ENCODE measurements at regions not wholly inside any gene's neighbourhood (a gene's known extent, or its start where the extent isn't known, plus 50 kb on each side); places are given as distances from the start of the nearest gene placed in this dataset.

- Histone ChIP-seq H3K27ac (ENCODE audit: low read depth, low read length) (no peak overlapping the region), H3K9ac (ENCODE audit: low read depth in 1 of 3, low read length in 3 of 3) (no peak overlapping the region), H3K4me3 (ENCODE audit: low read length in 3 of 3) (no peak overlapping the region), H3K27me3 (ENCODE audit: control insufficient read depth in 3 of 3, insufficient read depth in 3 of 3, low read length in 3 of 3) (peaks cover 0 to 2% (median 0%) of the 10 kb centered on the region in 3 donors), H3K9me3 (ENCODE audit: control insufficient read depth in 3 of 3, low read length in 3 of 3) (no peaks in the 10 kb centered on the region), H3K4me1 (ENCODE audit: control insufficient read depth in 3 of 3, insufficient read depth in 3 of 3, low read length in 3 of 3) (no peaks in the 10 kb centered on the region), H3K36me3 (ENCODE audit: control insufficient read depth in 3 of 3, insufficient read depth in 3 of 3, low read length in 3 of 3) (no peaks in the 10 kb centered on the region)
These were observed 114.5 kb downstream of the NUF2 start for GRCh38 chr1:163436140-163436812.

GRCh38 chr1:163439471-163439870, 117.7 kb downstream of the NUF2 start:
- H3K4me3 ChIP-seq (ENCODE audit: low read length in 3 of 3): no peak overlapping the region

GRCh38 chr1:163440090-163440489, 118.3 kb downstream of the NUF2 start:
- H3K9ac ChIP-seq (ENCODE audit: low read depth in 1 of 3, low read length in 3 of 3): no peak overlapping the region
- no peaks in the 10 kb centered on the region for H3K9me3 ChIP-seq (ENCODE audit: control insufficient read depth in 3 of 3, low read length in 3 of 3)
- no peak overlapping the region for H3K27ac ChIP-seq (ENCODE audit: low read depth, low read length)
- no peak overlapping the region for H3K4me3 ChIP-seq (ENCODE audit: low read length in 3 of 3)
- no peaks in the 10 kb centered on the region for H3K4me1 ChIP-seq (ENCODE audit: control insufficient read depth in 3 of 3, insufficient read depth in 3 of 3, low read length in 3 of 3)
- H3K27me3 ChIP-seq (ENCODE audit: control insufficient read depth in 3 of 3, insufficient read depth in 3 of 3, low read length in 3 of 3): peaks cover 0 to 2% (median 0%) of the 10 kb centered on the region in 3 donors
- H3K36me3 ChIP-seq (ENCODE audit: control insufficient read depth in 3 of 3, insufficient read depth in 3 of 3, low read length in 3 of 3): no peaks in the 10 kb centered on the region

More at GRCh38 chr1:163439471-163439870, 117.7 kb downstream of the NUF2 start:
- Histone ChIP-seq H3K4me1 (ENCODE audit: control insufficient read depth in 3 of 3, insufficient read depth in 3 of 3, low read length in 3 of 3) (no peaks in the 10 kb centered on the region), H3K9me3 (ENCODE audit: control insufficient read depth in 3 of 3, low read length in 3 of 3) (no peaks in the 10 kb centered on the region), H3K27ac (ENCODE audit: low read depth, low read length) (no peak overlapping the region), H3K27me3 (ENCODE audit: control insufficient read depth in 3 of 3, insufficient read depth in 3 of 3, low read length in 3 of 3) (peaks cover 0 to 2% (median 0%) of the 10 kb centered on the region in 3 donors), H3K36me3 (ENCODE audit: control insufficient read depth in 3 of 3, insufficient read depth in 3 of 3, low read length in 3 of 3) (no peaks in the 10 kb centered on the region), H3K9ac (ENCODE audit: low read depth in 1 of 3, low read length in 3 of 3) (no peak overlapping the region)

GRCh38 chr1:163442231-163442879, 120.6 kb downstream of the NUF2 start:
- Histone ChIP-seq H3K27me3 (ENCODE audit: control insufficient read depth in 3 of 3, insufficient read depth in 3 of 3, low read length in 3 of 3) (peaks cover 0 to 2% (median 0%) of the 10 kb centered on the region in 3 donors), H3K9ac (ENCODE audit: low read depth in 1 of 3, low read length in 3 of 3) (no peak overlapping the region), H3K36me3 (ENCODE audit: control insufficient read depth in 3 of 3, insufficient read depth in 3 of 3, low read length in 3 of 3) (no peaks in the 10 kb centered on the region), H3K9me3 (ENCODE audit: control insufficient read depth in 3 of 3, low read length in 3 of 3) (no peaks in the 10 kb centered on the region), H3K4me3 (ENCODE audit: low read length in 3 of 3) (no peak overlapping the region), H3K4me1 (ENCODE audit: control insufficient read depth in 3 of 3, insufficient read depth in 3 of 3, low read length in 3 of 3) (no peaks in the 10 kb centered on the region), H3K27ac (ENCODE audit: low read depth, low read length) (no peak overlapping the region)

GRCh38 chr1:163442895-163443294, 121.1 kb downstream of the NUF2 start:
- Histone ChIP-seq H3K9ac (ENCODE audit: low read depth in 1 of 3, low read length in 3 of 3) (no peak overlapping the region), H3K9me3 (ENCODE audit: control insufficient read depth in 3 of 3, low read length in 3 of 3) (no peaks in the 10 kb centered on the region), H3K36me3 (ENCODE audit: control insufficient read depth in 3 of 3, insufficient read depth in 3 of 3, low read length in 3 of 3) (no peaks in the 10 kb centered on the region), H3K4me3 (ENCODE audit: low read length in 3 of 3) (no peak overlapping the region), H3K27me3 (ENCODE audit: control insufficient read depth in 3 of 3, insufficient read depth in 3 of 3, low read length in 3 of 3) (peaks cover 0 to 2% (median 0%) of the 10 kb centered on the region in 3 donors), H3K4me1 (ENCODE audit: control insufficient read depth in 3 of 3, insufficient read depth in 3 of 3, low read length in 3 of 3) (no peaks in the 10 kb centered on the region), H3K27ac (ENCODE audit: low read depth, low read length) (no peak overlapping the region)

- Histone ChIP-seq H3K9me3 (ENCODE audit: control insufficient read depth in 3 of 3, low read length in 3 of 3) (no peaks in the 10 kb centered on the region), H3K36me3 (ENCODE audit: control insufficient read depth in 3 of 3, insufficient read depth in 3 of 3, low read length in 3 of 3) (no peaks in the 10 kb centered on the region), H3K27ac (ENCODE audit: low read depth, low read length) (no peak overlapping the region), H3K27me3 (ENCODE audit: control insufficient read depth in 3 of 3, insufficient read depth in 3 of 3, low read length in 3 of 3) (peaks cover 0 to 2% (median 0%) of the 10 kb centered on the region in 3 donors), H3K4me1 (ENCODE audit: control insufficient read depth in 3 of 3, insufficient read depth in 3 of 3, low read length in 3 of 3) (no peaks in the 10 kb centered on the region), H3K9ac (ENCODE audit: low read depth in 1 of 3, low read length in 3 of 3) (no peak overlapping the region), H3K4me3 (ENCODE audit: low read length in 3 of 3) (no peak overlapping the region)
These were observed 122.1 kb downstream of the NUF2 start for GRCh38 chr1:163443863-163444262.

GRCh38 chr1:163444665-163445064, 122.9 kb downstream of the NUF2 start:
- no peak overlapping the region for H3K4me3 ChIP-seq (ENCODE audit: low read length in 3 of 3)
- H3K27ac ChIP-seq (ENCODE audit: low read depth, low read length): no peak overlapping the region
- no peak overlapping the region for H3K9ac ChIP-seq (ENCODE audit: low read depth in 1 of 3, low read length in 3 of 3)
- peaks cover 0 to 2% (median 0%) of the 10 kb centered on the region in 3 donors for H3K27me3 ChIP-seq (ENCODE audit: control insufficient read depth in 3 of 3, insufficient read depth in 3 of 3, low read length in 3 of 3)
- no peaks in the 10 kb centered on the region for H3K4me1 ChIP-seq (ENCODE audit: control insufficient read depth in 3 of 3, insufficient read depth in 3 of 3, low read length in 3 of 3)
- H3K9me3 ChIP-seq (ENCODE audit: control insufficient read depth in 3 of 3, low read length in 3 of 3): no peaks in the 10 kb centered on the region
- H3K36me3 ChIP-seq (ENCODE audit: control insufficient read depth in 3 of 3, insufficient read depth in 3 of 3, low read length in 3 of 3): no peaks in the 10 kb centered on the region

GRCh38 chr1:163450986-163451385, 129.2 kb downstream of the NUF2 start:
- Histone ChIP-seq H3K36me3 (ENCODE audit: control insufficient read depth in 3 of 3, insufficient read depth in 3 of 3, low read length in 3 of 3) (no peaks in the 10 kb centered on the region), H3K4me1 (ENCODE audit: control insufficient read depth in 3 of 3, insufficient read depth in 3 of 3, low read length in 3 of 3) (no peaks in the 10 kb centered on the region), H3K9ac (ENCODE audit: low read depth in 1 of 3, low read length in 3 of 3) (no peak overlapping the region)

GRCh38 chr1:163459539-163459938, 137.8 kb downstream of the NUF2 start:
- H3K36me3 ChIP-seq (ENCODE audit: control insufficient read depth in 3 of 3, insufficient read depth in 3 of 3, low read length in 3 of 3): no peaks in the 10 kb centered on the region
- no peaks in the 10 kb centered on the region for H3K4me1 ChIP-seq (ENCODE audit: control insufficient read depth in 3 of 3, insufficient read depth in 3 of 3, low read length in 3 of 3)
- no peak overlapping the region for H3K9ac ChIP-seq (ENCODE audit: low read depth in 1 of 3, low read length in 3 of 3)
- H3K27ac ChIP-seq (ENCODE audit: low read depth, low read length): no peak overlapping the region
- no peak overlapping the region for H3K4me3 ChIP-seq (ENCODE audit: low read length in 3 of 3)
- H3K27me3 ChIP-seq (ENCODE audit: control insufficient read depth in 3 of 3, insufficient read depth in 3 of 3, low read length in 3 of 3): peaks cover 0 to 3% (median 0%) of the 10 kb centered on the region in 3 donors
- H3K9me3 ChIP-seq (ENCODE audit: control insufficient read depth in 3 of 3, low read length in 3 of 3): no peaks in the 10 kb centered on the region

More at GRCh38 chr1:163450986-163451385, 129.2 kb downstream of the NUF2 start:
- no peaks in the 10 kb centered on the region for H3K9me3 ChIP-seq (ENCODE audit: control insufficient read depth in 3 of 3, low read length in 3 of 3)
- no peaks in the 10 kb centered on the region for H3K27me3 ChIP-seq (ENCODE audit: control insufficient read depth in 3 of 3, insufficient read depth in 3 of 3, low read length in 3 of 3)
- H3K27ac ChIP-seq (ENCODE audit: low read depth, low read length): no peak overlapping the region
- H3K4me3 ChIP-seq (ENCODE audit: low read length in 3 of 3): no peak overlapping the region

GRCh38 chr1:163467289-163467688, 145.5 kb downstream of the NUF2 start:
- Histone ChIP-seq H3K9me3 (ENCODE audit: control insufficient read depth in 3 of 3, low read length in 3 of 3) (no peaks in the 10 kb centered on the region), H3K27ac (ENCODE audit: low read depth, low read length) (no peak overlapping the region), H3K36me3 (ENCODE audit: control insufficient read depth in 3 of 3, insufficient read depth in 3 of 3, low read length in 3 of 3) (no peaks in the 10 kb centered on the region), H3K9ac (ENCODE audit: low read depth in 1 of 3, low read length in 3 of 3) (no peak overlapping the region), H3K27me3 (ENCODE audit: control insufficient read depth in 3 of 3, insufficient read depth in 3 of 3, low read length in 3 of 3) (no peaks in the 10 kb centered on the region), H3K4me1 (ENCODE audit: control insufficient read depth in 3 of 3, insufficient read depth in 3 of 3, low read length in 3 of 3) (no peaks in the 10 kb centered on the region), H3K4me3 (ENCODE audit: low read length in 3 of 3) (no peak overlapping the region)
